Liver (tissue), 8 donors: ENCODE measurements at regions not wholly inside any gene's neighbourhood (a gene's known extent, or its start where the extent isn't known, plus 50 kb on each side); places are given as distances from the start of the nearest gene placed in this dataset.

ENCODE experiments used
- DNase-seq: peaks from one replicate; pipeline ENCODE4 v3.0.0-alpha.2; 2017; ENCODE audit warnings: low spot score
- H3K27ac ChIP-seq, 2 donors: one replicate each; pipeline ENCODE4 v1.7.0; 2013; ENCODE audit warnings: inconsistent platforms in 2 of 2, low read length in 2 of 2, control low read depth in 1 of 2, low read depth in 1 of 2, mild to moderate bottlenecking in 1 of 2
- H3K27me3 ChIP-seq, 4 donors: one replicate each; pipeline versions ENCODE4 v1.6.1 to v1.7.0; 2013; ENCODE audit warnings: low read length in 3 of 4, inconsistent platforms in 1 of 4, mild to moderate bottlenecking in 1 of 4, moderate library complexity in 1 of 4; ENCODE audit not compliant: control insufficient read depth in 4 of 4, insufficient read depth in 4 of 4
- H3K36me3 ChIP-seq, 4 donors: one replicate each; pipeline versions ENCODE4 v1.6.1 to v1.7.0; 2013; ENCODE audit warnings: low read length in 3 of 4, mild to moderate bottlenecking in 3 of 4, low read depth in 1 of 4, moderate library complexity in 1 of 4; ENCODE audit not compliant: control insufficient read depth in 4 of 4, insufficient read depth in 3 of 4
- H3K4me1 ChIP-seq, 4 donors: one replicate each; pipeline versions ENCODE4 v1.6.1 to v1.7.0; 2013; ENCODE audit warnings: low read length in 3 of 4, mild to moderate bottlenecking in 3 of 4, moderate library complexity in 1 of 4; ENCODE audit not compliant: control insufficient read depth in 4 of 4, insufficient read depth in 4 of 4
- H3K4me3 ChIP-seq, 3 donors: one replicate each; pipeline versions ENCODE4 v1.6.1 to v1.7.0; 2013; ENCODE audit warnings: low read length in 3 of 3, control low read depth in 1 of 3, low read depth in 1 of 3, mild to moderate bottlenecking in 1 of 3
- H3K9ac ChIP-seq, 2 donors: one replicate each; pipeline ENCODE4 v1.7.0; 2013; ENCODE audit warnings: low read length in 2 of 2, mild to moderate bottlenecking in 2 of 2, moderate library complexity in 2 of 2, control low read depth in 1 of 2, low read depth in 1 of 2
- H3K9me3 ChIP-seq, 4 donors: one replicate each; pipeline versions ENCODE4 v1.6.1 to v1.7.0; 2013; ENCODE audit warnings: low read length in 3 of 4; ENCODE audit not compliant: control insufficient read depth in 4 of 4
- EGR1 ChIP-seq, 2 donors: IDR thresholded peaks; 2 replicates each; pipeline ENCODE4 v1.6.1; 2016 to 2018; ENCODE audit warnings: antibody characterized with exemption in 2 of 2, low read depth in 2 of 2
- FOXA1 ChIP-seq: IDR thresholded peaks from 2 replicates; pipeline ENCODE4 v1.6.1; 2016; ENCODE audit warnings: antibody characterized with exemption
- FOXA2 ChIP-seq: IDR thresholded peaks from 2 replicates; pipeline ENCODE4 v1.6.1; 2016; ENCODE audit warnings: antibody characterized with exemption
- GABPA ChIP-seq, 2 donors: IDR thresholded peaks in 1 of 2; conservative IDR thresholded peaks in 1 of 2; 2 replicates each; pipeline ENCODE4 v1.6.1; 2016; ENCODE audit warnings: antibody characterized with exemption in 2 of 2, mild to moderate bottlenecking in 1 of 2, moderate library complexity in 1 of 2
- HNF4A ChIP-seq, 2 donors: conservative IDR thresholded peaks; 2 replicates each; pipeline ENCODE4 v1.6.1; 2016; ENCODE audit warnings: antibody characterized with exemption in 2 of 2, mild to moderate bottlenecking in 2 of 2
- HNF4G ChIP-seq: IDR thresholded peaks from 2 replicates; pipeline ENCODE4 v1.6.1; 2016; ENCODE audit warnings: antibody characterized with exemption
- JUND ChIP-seq, 2 donors: IDR thresholded peaks; 2 replicates each; pipeline ENCODE4 v1.6.1; 2016; ENCODE audit warnings: antibody characterized with exemption in 2 of 2
- NR2F2 ChIP-seq: IDR thresholded peaks from 2 replicates; pipeline ENCODE4 v1.6.1; 2016; ENCODE audit warnings: antibody characterized with exemption
- RAD21 ChIP-seq, 2 donors: IDR thresholded peaks; 2 replicates each; pipeline ENCODE4 v1.6.1; 2016; ENCODE audit warnings: antibody characterized with exemption in 2 of 2, mild to moderate bottlenecking in 2 of 2
- REST ChIP-seq: IDR thresholded peaks from 2 replicates; pipeline ENCODE4 v1.6.1; 2016; ENCODE audit warnings: antibody characterized with exemption, mild to moderate bottlenecking
- RXRA ChIP-seq, 2 donors: IDR thresholded peaks; 2 replicates each; pipeline ENCODE4 v1.6.1; 2017 to 2018; ENCODE audit warnings: antibody characterized with exemption in 2 of 2, mild to moderate bottlenecking in 1 of 2
- SP1 ChIP-seq: IDR thresholded peaks from 2 replicates; pipeline ENCODE4 v1.6.1; 2018; ENCODE audit warnings: antibody characterized with exemption, mild to moderate bottlenecking
- TAF1 ChIP-seq: conservative IDR thresholded peaks from 2 replicates; pipeline ENCODE4 v1.6.1; 2016; ENCODE audit warnings: antibody characterized with exemption, mild to moderate bottlenecking
- YY1 ChIP-seq: IDR thresholded peaks from 2 replicates; pipeline ENCODE4 v1.6.1; 2016; ENCODE audit warnings: antibody characterized with exemption, mild to moderate bottlenecking
- WGBS: extraction: QIAGEN DNeasy Blood & Tissue Kit; methylation state at CpG from one replicate; pipeline ENCODE4 v1.1.7; 2013; 5-methylcytosine and 5-hydroxymethylcytosine counted together
- TF ChIP-seq, protein P1 (sequence below): fragments of 150-350 bp; IDR thresholded peaks from 2 replicates; pipeline ENCODE4 v1.5.1; 2017; ENCODE audit warnings: improper control_type of control experiment, low read depth, low read length; ENCODE audit not compliant: missing input control
- TF ChIP-seq, protein P2 (sequence below): IDR thresholded peaks from 2 replicates; pipeline ENCODE4 v1.6.1; 2016; ENCODE audit warnings: antibody characterized with exemption
- TF ChIP-seq, protein P3 (sequence below): IDR thresholded peaks from 2 replicates; pipeline ENCODE4 v1.6.1; 2016; ENCODE audit warnings: antibody characterized with exemption
- TF ChIP-seq, protein P4 (sequence below): IDR thresholded peaks from 2 replicates; pipeline ENCODE4 v1.6.1; 2016; ENCODE audit warnings: antibody characterized with exemption
- donor health status: healthy.
- donor health status: healthy.
- donor health status: healthy.
- donor health status: healthy.
- donor health status: healthy.

- 54% methylated on average over 10 of the region's 10 CpGs for WGBS
- DNase-seq = no peak
- Histone ChIP-seq H3K9ac (no peak overlapping the region), H3K27me3 (peaks cover 0 to 7% (median 3%) of the 10 kb centered on the region in 4 donors), H3K9me3 (no peaks in the 10 kb centered on the region), H3K36me3 (no peaks in the 10 kb centered on the region), H3K4me3 (no peak overlapping the region), H3K27ac (no peak overlapping the region), H3K4me1 (no peaks in the 10 kb centered on the region)
- TF ChIP-seq EGR1 (IDR thresholded peaks at IDR 0.05; ENCODE audit: low read depth in 2 of 2) (no peak), RXRA (IDR thresholded peaks at IDR 0.05) (no peak), FOXA2 (no peak), RAD21 (IDR thresholded peaks at IDR 0.05) (no peak), HNF4G (no peak), NR2F2 (no peak), GABPA (IDR thresholded peaks at IDR 0.05 in 1 of 2, conservative IDR thresholded peaks at IDR 0.05 in 1 of 2) (no peak), YY1 (no peak), FOXA1 (no peak), SP1 (no peak)
- TF ChIP-seq, protein P1, sequence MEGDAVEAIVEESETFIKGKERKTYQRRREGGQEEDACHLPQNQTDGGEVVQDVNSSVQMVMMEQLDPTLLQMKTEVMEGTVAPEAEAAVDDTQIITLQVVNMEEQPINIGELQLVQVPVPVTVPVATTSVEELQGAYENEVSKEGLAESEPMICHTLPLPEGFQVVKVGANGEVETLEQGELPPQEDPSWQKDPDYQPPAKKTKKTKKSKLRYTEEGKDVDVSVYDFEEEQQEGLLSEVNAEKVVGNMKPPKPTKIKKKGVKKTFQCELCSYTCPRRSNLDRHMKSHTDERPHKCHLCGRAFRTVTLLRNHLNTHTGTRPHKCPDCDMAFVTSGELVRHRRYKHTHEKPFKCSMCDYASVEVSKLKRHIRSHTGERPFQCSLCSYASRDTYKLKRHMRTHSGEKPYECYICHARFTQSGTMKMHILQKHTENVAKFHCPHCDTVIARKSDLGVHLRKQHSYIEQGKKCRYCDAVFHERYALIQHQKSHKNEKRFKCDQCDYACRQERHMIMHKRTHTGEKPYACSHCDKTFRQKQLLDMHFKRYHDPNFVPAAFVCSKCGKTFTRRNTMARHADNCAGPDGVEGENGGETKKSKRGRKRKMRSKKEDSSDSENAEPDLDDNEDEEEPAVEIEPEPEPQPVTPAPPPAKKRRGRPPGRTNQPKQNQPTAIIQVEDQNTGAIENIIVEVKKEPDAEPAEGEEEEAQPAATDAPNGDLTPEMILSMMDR = no peak
- TF ChIP-seq, protein P2, sequence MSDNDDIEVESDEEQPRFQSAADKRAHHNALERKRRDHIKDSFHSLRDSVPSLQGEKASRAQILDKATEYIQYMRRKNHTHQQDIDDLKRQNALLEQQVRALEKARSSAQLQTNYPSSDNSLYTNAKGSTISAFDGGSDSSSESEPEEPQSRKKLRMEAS = no peak
These were observed 190.3 kb downstream of the MELK start for GRCh38 chr9:36762958-36763357.

DNA sequence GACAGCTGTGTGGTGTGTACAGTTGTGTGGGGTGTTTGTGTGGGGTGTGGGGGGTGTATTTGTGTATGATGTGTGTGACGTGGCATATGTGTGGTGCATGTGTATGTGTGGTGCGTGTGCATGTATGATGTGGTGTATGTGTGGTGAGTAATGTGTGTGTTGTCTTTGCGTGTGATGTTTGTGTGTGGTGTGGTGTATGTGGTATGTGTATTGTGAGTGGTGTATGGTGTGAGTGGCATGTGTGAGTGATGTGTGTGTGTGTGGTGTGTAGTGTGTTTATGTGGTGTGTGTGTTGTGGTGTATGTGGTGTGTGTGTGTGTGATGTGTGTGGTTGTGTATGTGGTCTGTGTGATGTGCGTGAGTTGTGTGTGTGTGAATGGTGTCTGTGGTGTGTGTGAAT is 191.1 kb downstream of the MELK start:
- no peak for DNase-seq
- Histone ChIP-seq H3K27ac (no peak overlapping the region), H3K4me1 (no peaks in the 10 kb centered on the region), H3K27me3 (peaks cover 0 to 7% (median 3%) of the 10 kb centered on the region in 4 donors), H3K9ac (no peak overlapping the region), H3K9me3 (no peaks in the 10 kb centered on the region), H3K4me3 (no peak overlapping the region), H3K36me3 (no peaks in the 10 kb centered on the region)
- TF ChIP-seq EGR1 (IDR thresholded peaks at IDR 0.05; ENCODE audit: low read depth in 2 of 2) (no peak), YY1 (no peak), TAF1 (no peak), NR2F2 (no peak)
- WGBS = 92% methylated on average over 4 of the region's 4 CpGs

- Histone ChIP-seq H3K4me1 (no peaks in the 10 kb centered on the region), H3K27ac (no peak overlapping the region), H3K9ac (no peak overlapping the region), H3K36me3 (no peaks in the 10 kb centered on the region), H3K4me3 (no peak overlapping the region), H3K27me3 (peaks cover 0 to 7% (median 3%) of the 10 kb centered on the region in 4 donors), H3K9me3 (no peaks in the 10 kb centered on the region)
- DNase-seq = no peak
- WGBS = 89% methylated on average over 14 of the region's 14 CpGs
- no peak for TF ChIP-seq REST
- TF ChIP-seq, protein P3, sequence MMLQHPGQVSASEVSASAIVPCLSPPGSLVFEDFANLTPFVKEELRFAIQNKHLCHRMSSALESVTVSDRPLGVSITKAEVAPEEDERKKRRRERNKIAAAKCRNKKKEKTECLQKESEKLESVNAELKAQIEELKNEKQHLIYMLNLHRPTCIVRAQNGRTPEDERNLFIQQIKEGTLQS = no peak
- no peak for TF ChIP-seq GABPA (IDR thresholded peaks at IDR 0.05 in 1 of 2, conservative IDR thresholded peaks at IDR 0.05 in 1 of 2)
- no peak for TF ChIP-seq NR2F2
- TF ChIP-seq HNF4G = no peak
- no peak for TF ChIP-seq JUND (IDR thresholded peaks at IDR 0.05)
- TF ChIP-seq FOXA1 = no peak
- no peak for TF ChIP-seq FOXA2
- TF ChIP-seq, protein P4, sequence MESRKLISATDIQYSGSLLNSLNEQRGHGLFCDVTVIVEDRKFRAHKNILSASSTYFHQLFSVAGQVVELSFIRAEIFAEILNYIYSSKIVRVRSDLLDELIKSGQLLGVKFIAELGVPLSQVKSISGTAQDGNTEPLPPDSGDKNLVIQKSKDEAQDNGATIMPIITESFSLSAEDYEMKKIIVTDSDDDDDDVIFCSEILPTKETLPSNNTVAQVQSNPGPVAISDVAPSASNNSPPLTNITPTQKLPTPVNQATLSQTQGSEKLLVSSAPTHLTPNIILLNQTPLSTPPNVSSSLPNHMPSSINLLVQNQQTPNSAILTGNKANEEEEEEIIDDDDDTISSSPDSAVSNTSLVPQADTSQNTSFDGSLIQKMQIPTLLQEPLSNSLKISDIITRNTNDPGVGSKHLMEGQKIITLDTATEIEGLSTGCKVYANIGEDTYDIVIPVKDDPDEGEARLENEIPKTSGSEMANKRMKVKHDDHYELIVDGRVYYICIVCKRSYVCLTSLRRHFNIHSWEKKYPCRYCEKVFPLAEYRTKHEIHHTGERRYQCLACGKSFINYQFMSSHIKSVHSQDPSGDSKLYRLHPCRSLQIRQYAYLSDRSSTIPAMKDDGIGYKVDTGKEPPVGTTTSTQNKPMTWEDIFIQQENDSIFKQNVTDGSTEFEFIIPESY = no peak
- no peak for TF ChIP-seq HNF4A (conservative IDR thresholded peaks at IDR 0.05)
- TF ChIP-seq, protein P2 = no peak
These were observed 191.8 kb downstream of the MELK start for GRCh38 chr9:36764364-36765076.
